ENCODE measurements at regions not wholly inside any gene's neighbourhood (a gene's known extent, or its start where the extent isn't known, plus 50 kb on each side); places are given as distances from the start of the nearest gene placed in this dataset.

DNA sequence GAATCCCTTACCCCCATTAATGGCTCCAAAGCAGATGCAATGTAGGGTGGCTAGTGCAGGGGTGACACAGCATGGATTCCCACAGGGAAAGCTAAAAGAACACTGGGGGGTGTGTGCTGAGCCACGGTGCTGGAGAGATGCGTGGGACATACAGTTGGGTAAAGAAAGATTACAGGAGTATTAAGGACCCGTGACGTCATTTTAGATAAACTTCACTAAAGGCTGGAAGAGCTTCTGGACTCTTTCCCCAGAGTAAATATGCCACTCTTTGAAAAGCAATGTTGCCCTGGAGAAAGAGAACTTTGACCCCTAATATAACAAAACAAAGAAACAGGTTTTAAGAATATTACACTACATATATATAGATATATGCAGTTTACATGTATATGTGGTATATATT lies 481.5 kb upstream of the VSTM2A start:
- Histone ChIP-seq H3K9ac (ENCODE audit: control insufficient read depth, insufficient read depth, low read length) (no peak overlapping the region), H3K79me2 (ENCODE audit: control insufficient read depth, insufficient read depth, low read length) (no peaks in the 10 kb centered on the region), H3K9me3 (replicated peaks; ENCODE audit: control insufficient read depth, insufficient read depth, low read length) (no peaks in the 10 kb centered on the region), H3K36me3 (ENCODE audit: control insufficient read depth in 2 of 2, insufficient read depth in 2 of 2, low read length in 1 of 2) (no peaks in the 10 kb centered on the region), H3K27ac (ENCODE audit: control insufficient read depth, insufficient read depth) (no peak overlapping the region), H3K4me1 (ENCODE audit: control insufficient read depth, insufficient read depth, low read length) (no peaks in the 10 kb centered on the region), H4K20me1 (ENCODE audit: control insufficient read depth, insufficient read depth) (no peaks in the 10 kb centered on the region), H3K27me3 (replicated peaks in 1 of 2; ENCODE audit: control insufficient read depth in 2 of 2, insufficient read depth in 2 of 2, low read length in 1 of 2) (no peaks in the 10 kb centered on the region), H3K4me3 (no peak overlapping the region), H3K4me2 (ENCODE audit: control insufficient read depth, insufficient read depth) (no peak overlapping the region), H2AFZ (ENCODE audit: control insufficient read depth, low read depth, low read length) (no peak overlapping the region)
- TF ChIP-seq FOS (IDR thresholded peaks at IDR 0.05; ENCODE audit: borderline replicate concordance, extremely low read depth, insufficient read length), result no peak
- ATAC-seq, result no peak
- intact Hi-C loops (cut with micrococcal nuclease; ENCODE audit: unreplicated experiment), result no loop called here
- in situ Hi-C loops (cut with MboI), result no loop called here
- FAIRE-seq, result no peak
- no TSS peak for BruUV-seq (replicated peaks)
- RAD21 ChIA-PET (ENCODE audit: unreplicated experiment), result no interaction called here
- CTCF ChIA-PET, result no interaction called here
- POLR2A ChIA-PET, result no interaction called here
- SMC1A ChIA-PET (ENCODE audit: uncharacterized antibody, unreplicated experiment), result no interaction called here
- WGBS (ENCODE audit: insufficient coverage, insufficient replicate concordance, low lambda C conversion rate, missing lambda C conversion rate), result 32% methylated on average over 4 of the region's 4 CpGs
- DNase-seq (ENCODE audit: low read depth, low spot score), result no peak

DNA sequence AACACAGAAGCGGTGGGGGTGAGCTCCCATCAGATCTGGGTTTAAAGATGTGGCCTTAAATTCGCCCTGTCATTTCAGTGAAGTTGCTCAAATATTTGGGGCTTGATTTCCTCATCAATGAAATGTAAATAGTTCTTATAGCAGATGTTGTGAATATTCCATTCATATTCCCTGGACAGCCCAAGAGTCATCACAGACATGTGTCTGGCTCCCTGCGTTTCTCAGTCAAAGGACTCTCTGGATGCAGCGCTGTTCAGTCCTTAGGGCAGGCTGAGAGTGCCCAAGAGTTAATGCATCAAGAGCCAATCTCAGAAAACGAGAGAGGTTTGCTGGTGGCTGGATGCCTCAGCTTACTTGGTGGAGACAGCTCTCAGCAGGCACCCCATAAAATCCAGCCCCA lies 475.5 kb upstream of the VSTM2A start:
- Histone ChIP-seq H3K79me2 (ENCODE audit: control insufficient read depth, insufficient read depth, low read length) (no peaks in the 10 kb centered on the region), H3K9me3 (replicated peaks; ENCODE audit: control insufficient read depth, insufficient read depth, low read length) (no peaks in the 10 kb centered on the region), H2AFZ (ENCODE audit: control insufficient read depth, low read depth, low read length) (no peak overlapping the region), H3K4me3 (no peak overlapping the region), H3K4me1 (ENCODE audit: control insufficient read depth, insufficient read depth, low read length) (no peaks in the 10 kb centered on the region), H4K20me1 (ENCODE audit: control insufficient read depth, insufficient read depth) (no peaks in the 10 kb centered on the region), H3K27me3 (replicated peaks in 1 of 2; ENCODE audit: control insufficient read depth in 2 of 2, insufficient read depth in 2 of 2, low read length in 1 of 2) (no peaks in the 10 kb centered on the region), H3K4me2 (ENCODE audit: control insufficient read depth, insufficient read depth) (no peak overlapping the region), H3K36me3 (ENCODE audit: control insufficient read depth in 2 of 2, insufficient read depth in 2 of 2, low read length in 1 of 2) (no peaks in the 10 kb centered on the region), H3K27ac (ENCODE audit: control insufficient read depth, insufficient read depth) (no peak overlapping the region), H3K9ac (ENCODE audit: control insufficient read depth, insufficient read depth, low read length) (no peak overlapping the region)
- DNase-seq (ENCODE audit: low read depth, low spot score), result no peak
- RAD21 ChIA-PET (ENCODE audit: unreplicated experiment), result no interaction called here
- intact Hi-C loops (cut with micrococcal nuclease; ENCODE audit: unreplicated experiment) (no loop called here), in situ Hi-C loops (cut with MboI) (no loop called here)
- no TSS peak for BruUV-seq (replicated peaks)
- no peak for ATAC-seq
- 8% methylated on average over 5 of the region's 5 CpGs for WGBS (ENCODE audit: insufficient coverage, insufficient replicate concordance, low lambda C conversion rate, missing lambda C conversion rate)
- SMC1A ChIA-PET (ENCODE audit: uncharacterized antibody, unreplicated experiment), result no interaction called here
- FAIRE-seq, result no peak
- POLR2A ChIA-PET, result no interaction called here
- CTCF ChIA-PET, result no interaction called here
- TF ChIP-seq ZNF217 (IDR thresholded peaks at IDR 0.05), result no peak
- no peak for TF ChIP-seq HCFC1 (IDR thresholded peaks at IDR 0.05; ENCODE audit: low read length)
- no peak for TF ChIP-seq TARDBP (IDR thresholded peaks at IDR 0.05; ENCODE audit: borderline replicate concordance)
- TF ChIP-seq EZH2 (IDR thresholded peaks at IDR 0.05; ENCODE audit: borderline replicate concordance, control insufficient read depth, low read depth, low read length), result no peak
- TF ChIP-seq, protein P1, sequence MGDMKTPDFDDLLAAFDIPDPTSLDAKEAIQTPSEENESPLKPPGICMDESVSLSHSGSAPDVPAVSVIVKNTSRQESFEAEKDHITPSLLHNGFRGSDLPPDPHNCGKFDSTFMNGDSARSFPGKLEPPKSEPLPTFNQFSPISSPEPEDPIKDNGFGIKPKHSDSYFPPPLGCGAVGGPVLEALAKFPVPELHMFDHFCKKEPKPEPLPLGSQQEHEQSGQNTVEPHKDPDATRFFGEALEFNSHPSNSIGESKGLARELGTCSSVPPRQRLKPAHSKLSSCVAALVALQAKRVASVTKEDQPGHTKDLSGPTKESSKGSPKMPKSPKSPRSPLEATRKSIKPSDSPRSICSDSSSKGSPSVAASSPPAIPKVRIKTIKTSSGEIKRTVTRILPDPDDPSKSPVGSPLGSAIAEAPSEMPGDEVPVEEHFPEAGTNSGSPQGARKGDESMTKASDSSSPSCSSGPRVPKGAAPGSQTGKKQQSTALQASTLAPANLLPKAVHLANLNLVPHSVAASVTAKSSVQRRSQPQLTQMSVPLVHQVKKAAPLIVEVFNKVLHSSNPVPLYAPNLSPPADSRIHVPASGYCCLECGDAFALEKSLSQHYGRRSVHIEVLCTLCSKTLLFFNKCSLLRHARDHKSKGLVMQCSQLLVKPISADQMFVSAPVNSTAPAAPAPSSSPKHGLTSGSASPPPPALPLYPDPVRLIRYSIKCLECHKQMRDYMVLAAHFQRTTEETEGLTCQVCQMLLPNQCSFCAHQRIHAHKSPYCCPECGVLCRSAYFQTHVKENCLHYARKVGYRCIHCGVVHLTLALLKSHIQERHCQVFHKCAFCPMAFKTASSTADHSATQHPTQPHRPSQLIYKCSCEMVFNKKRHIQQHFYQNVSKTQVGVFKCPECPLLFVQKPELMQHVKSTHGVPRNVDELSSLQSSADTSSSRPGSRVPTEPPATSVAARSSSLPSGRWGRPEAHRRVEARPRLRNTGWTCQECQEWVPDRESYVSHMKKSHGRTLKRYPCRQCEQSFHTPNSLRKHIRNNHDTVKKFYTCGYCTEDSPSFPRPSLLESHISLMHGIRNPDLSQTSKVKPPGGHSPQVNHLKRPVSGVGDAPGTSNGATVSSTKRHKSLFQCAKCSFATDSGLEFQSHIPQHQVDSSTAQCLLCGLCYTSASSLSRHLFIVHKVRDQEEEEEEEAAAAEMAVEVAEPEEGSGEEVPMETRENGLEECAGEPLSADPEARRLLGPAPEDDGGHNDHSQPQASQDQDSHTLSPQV (IDR thresholded peaks at IDR 0.05), result no peak
- TF ChIP-seq STAT1 (conservative IDR thresholded peaks at IDR 0.05), result no peak
- no peak for TF ChIP-seq NR2F1 (conservative IDR thresholded peaks at IDR 0.05)
- no peak for TF ChIP-seq NR2C2 (IDR thresholded peaks at IDR 0.05; ENCODE audit: borderline replicate concordance, control insufficient read depth, insufficient read length, low read depth)
- no peak for TF ChIP-seq SIX5 (IDR thresholded peaks at IDR 0.05; ENCODE audit: low read depth, low read length, severe bottlenecking)
- TF ChIP-seq BHLHE40 (IDR thresholded peaks at IDR 0.05; ENCODE audit: borderline replicate concordance in 1 of 2, low read depth in 2 of 2, low read length in 1 of 2), result no peak
- TF ChIP-seq, protein P2, sequence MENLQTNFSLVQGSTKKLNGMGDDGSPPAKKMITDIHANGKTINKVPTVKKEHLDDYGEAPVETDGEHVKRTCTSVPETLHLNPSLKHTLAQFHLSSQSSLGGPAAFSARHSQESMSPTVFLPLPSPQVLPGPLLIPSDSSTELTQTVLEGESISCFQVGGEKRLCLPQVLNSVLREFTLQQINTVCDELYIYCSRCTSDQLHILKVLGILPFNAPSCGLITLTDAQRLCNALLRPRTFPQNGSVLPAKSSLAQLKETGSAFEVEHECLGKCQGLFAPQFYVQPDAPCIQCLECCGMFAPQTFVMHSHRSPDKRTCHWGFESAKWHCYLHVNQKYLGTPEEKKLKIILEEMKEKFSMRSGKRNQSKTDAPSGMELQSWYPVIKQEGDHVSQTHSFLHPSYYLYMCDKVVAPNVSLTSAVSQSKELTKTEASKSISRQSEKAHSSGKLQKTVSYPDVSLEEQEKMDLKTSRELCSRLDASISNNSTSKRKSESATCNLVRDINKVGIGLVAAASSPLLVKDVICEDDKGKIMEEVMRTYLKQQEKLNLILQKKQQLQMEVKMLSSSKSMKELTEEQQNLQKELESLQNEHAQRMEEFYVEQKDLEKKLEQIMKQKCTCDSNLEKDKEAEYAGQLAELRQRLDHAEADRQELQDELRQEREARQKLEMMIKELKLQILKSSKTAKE (IDR thresholded peaks at IDR 0.05; ENCODE audit: low read depth, poor library complexity, severe bottlenecking), result no peak

All from GM12878 (cell line).